H9 (cell line): ENCODE measurements at regions not wholly inside any gene's neighbourhood (a gene's known extent, or its start where the extent isn't known, plus 50 kb on each side); places are given as distances from the start of the nearest gene placed in this dataset.
A peak's percentile ranks its signal among the peaks of the same experiment; 100 is the strongest.

Experiments
- DNase-seq: peaks from one replicate; pipeline ENCODE4 v3.0.0-alpha.2; 2017
- H2AFZ ChIP-seq: one replicate; pipeline ENCODE4 v1.6.1; 2013; ENCODE audit warnings: mild to moderate bottlenecking, low read length, control low read depth, moderate library complexity
- H2AK5ac ChIP-seq: 2 replicates; pipeline ENCODE4 v1.6.1; 2013; ENCODE audit warnings: low read length, control low read depth, mixed read lengths; ENCODE audit not compliant: insufficient read length
- H2BK120ac ChIP-seq: one replicate; pipeline ENCODE4 v1.6.1; 2013; ENCODE audit warnings: low read depth, mild to moderate bottlenecking, low read length, control low read depth, inconsistent platforms; ENCODE audit not compliant: poor library complexity, severe bottlenecking
- H2BK12ac ChIP-seq: 2 replicates; pipeline ENCODE4 v1.6.1; 2013; ENCODE audit warnings: low read length, control low read depth, mixed read lengths, low read depth; ENCODE audit not compliant: insufficient read length
- H2BK15ac ChIP-seq: 2 replicates; pipeline ENCODE4 v1.6.1; 2013; ENCODE audit warnings: low read depth, low read length, control low read depth
- H2BK20ac ChIP-seq: one replicate; pipeline ENCODE4 v1.6.1; 2013; ENCODE audit warnings: low read depth, mild to moderate bottlenecking, low read length, control low read depth, inconsistent platforms; ENCODE audit not compliant: poor library complexity, severe bottlenecking
- H2BK5ac ChIP-seq: 2 replicates; pipeline ENCODE4 v1.6.1; 2013; ENCODE audit warnings: low read length, control low read depth, mixed read lengths; ENCODE audit not compliant: insufficient read length
- H3K14ac ChIP-seq: 2 replicates; pipeline ENCODE4 v1.6.1; 2013; ENCODE audit warnings: low read length, control low read depth; ENCODE audit not compliant: insufficient read depth
- H3K18ac ChIP-seq: 2 replicates; pipeline ENCODE4 v1.6.1; 2013; ENCODE audit warnings: low read depth, mild to moderate bottlenecking, mixed read lengths, low read length, control low read depth; ENCODE audit not compliant: insufficient read length
- H3K23ac ChIP-seq: 2 replicates; pipeline ENCODE4 v1.6.1; 2013; ENCODE audit warnings: low read length, control low read depth, mixed read lengths, low read depth; ENCODE audit not compliant: insufficient read length
- H3K23me2 ChIP-seq: 2 replicates; pipeline ENCODE4 v1.6.1; 2013; ENCODE audit warnings: low read depth, mild to moderate bottlenecking, mixed read lengths, low read length, control low read depth; ENCODE audit not compliant: insufficient read length, poor library complexity, severe bottlenecking
- H3K27ac ChIP-seq: 2 replicates; pipeline ENCODE4 v1.5.1; 2013; ENCODE audit warnings: low read length, control low read depth, mixed read lengths, low read depth; ENCODE audit not compliant: insufficient read length
- H3K27me3 ChIP-seq: 2 replicates; pipeline ENCODE4 v1.6.1; 2013; ENCODE audit warnings: low read length, control low read depth, inconsistent platforms; ENCODE audit not compliant: insufficient read depth
- H3K4ac ChIP-seq: 2 replicates; pipeline ENCODE4 v1.6.1; 2013; ENCODE audit warnings: low read depth, mild to moderate bottlenecking, control low read depth, inconsistent platforms, low read length, moderate library complexity
- H3K4me1 ChIP-seq: 2 replicates; pipeline ENCODE4 v1.6.1; 2013; ENCODE audit warnings: low read length, control low read depth, inconsistent platforms; ENCODE audit not compliant: insufficient read depth
- H3K4me2 ChIP-seq: 2 replicates; pipeline ENCODE4 v1.6.1; 2013; ENCODE audit warnings: low read length, control low read depth, mixed read lengths; ENCODE audit not compliant: insufficient read length, insufficient read depth
- H3K56ac ChIP-seq: 2 replicates; pipeline ENCODE4 v1.6.1; 2013; ENCODE audit warnings: low read depth, mild to moderate bottlenecking, mixed read lengths, low read length, control low read depth; ENCODE audit not compliant: insufficient read length
- H3K79me1 ChIP-seq: 2 replicates; pipeline ENCODE4 v1.6.1; 2013; ENCODE audit warnings: low read depth, mild to moderate bottlenecking, moderate library complexity, low read length, control low read depth, inconsistent platforms; ENCODE audit not compliant: insufficient read depth, poor library complexity, severe bottlenecking
- H3K79me2 ChIP-seq: 2 replicates; pipeline ENCODE4 v1.6.1; 2013; ENCODE audit warnings: low read length, control low read depth, inconsistent platforms; ENCODE audit not compliant: insufficient read depth
- H3K9ac ChIP-seq: 2 replicates; pipeline ENCODE4 v1.6.1; 2013; ENCODE audit warnings: low read length, control low read depth, mixed read lengths; ENCODE audit not compliant: insufficient read length; ENCODE audit errors: extremely low read depth
- H3K9me3 ChIP-seq: one replicate; pipeline ENCODE4 v1.6.1; 2013; ENCODE audit warnings: low read depth, low read length, inconsistent platforms; ENCODE audit not compliant: control insufficient read depth
- H3T11ph ChIP-seq: one replicate; pipeline ENCODE4 v1.6.1; 2013; ENCODE audit warnings: mild to moderate bottlenecking, low read length, control low read depth, inconsistent platforms
- H4K20me1 ChIP-seq: one replicate; pipeline ENCODE4 v1.6.1; 2013; ENCODE audit not compliant: control insufficient read depth, insufficient read length, insufficient read depth
- H4K5ac ChIP-seq: 2 replicates; pipeline ENCODE4 v1.6.1; 2013; ENCODE audit warnings: low read depth, mild to moderate bottlenecking, mixed read lengths, low read length, control low read depth; ENCODE audit not compliant: insufficient read length
- H4K8ac ChIP-seq: replicated peaks from 2 replicates; pipeline ENCODE4 v1.6.1; 2013; ENCODE audit warnings: low read length, control low read depth, mixed read lengths, low read depth; ENCODE audit not compliant: insufficient read length
- H4K91ac ChIP-seq: 2 replicates; pipeline ENCODE4 v1.6.1; 2013; ENCODE audit warnings: low read depth, mild to moderate bottlenecking, moderate library complexity, mixed read lengths, low read length, control low read depth; ENCODE audit not compliant: insufficient read length
- H3K27ac Mint-ChIP-seq, 3 experiments: 2 replicates in 2 of 3; 3 replicates in 1 of 3; pipeline ENCODE4 v1.8.0; 2020 to 2021; ENCODE audit warnings: mixed read lengths in 3 of 3, mild to moderate bottlenecking in 1 of 3, moderate library complexity in 1 of 3
- H3K27me3 Mint-ChIP-seq: 2 replicates; pipeline ENCODE4 v1.8.0; 2021; ENCODE audit warnings: low read depth, mild to moderate bottlenecking, moderate library complexity, mixed read lengths
- H3K36me3 Mint-ChIP-seq, 3 experiments: 2 replicates in 2 of 3; 3 replicates in 1 of 3; pipeline ENCODE4 v1.8.0; 2020 to 2021; ENCODE audit warnings: low read depth in 3 of 3, mixed read lengths in 3 of 3; ENCODE audit not compliant: insufficient read depth in 1 of 3
- H3K4me1 Mint-ChIP-seq, 2 experiments: 2 replicates each; pipeline ENCODE4 v1.8.0; 2020; ENCODE audit warnings: mixed read lengths in 2 of 2
- H3K4me3 Mint-ChIP-seq, 2 experiments: 2 replicates in 1 of 2; 3 replicates in 1 of 2; pipeline ENCODE4 v1.8.0; 2020 to 2021; ENCODE audit warnings: mild to moderate bottlenecking in 2 of 2, mixed read lengths in 2 of 2, moderate library complexity in 1 of 2
- H3K9me3 Mint-ChIP-seq, 2 experiments: 2 replicates in 1 of 2; 3 replicates in 1 of 2; pipeline ENCODE4 v1.8.0; 2020; ENCODE audit warnings: mild to moderate bottlenecking in 2 of 2, mixed read lengths in 2 of 2, moderate library complexity in 1 of 2
- WGBS: extraction: QIAGEN DNeasy Blood & Tissue Kit; methylation state at CpG from one replicate; pipeline ENCODE4 v1.1.7; 2013; ENCODE audit warnings: missing lambda C conversion rate, low lambda C conversion rate, mixed read lengths; ENCODE audit not compliant: insufficient read length; ENCODE audit errors: extremely low coverage; 5-methylcytosine and 5-hydroxymethylcytosine counted together
- TF ChIP-seq, protein P1 (sequence below): fragments of 200-600 bp; sonication (generic); conservative IDR thresholded peaks from 3 replicates; pipeline ENCODE4 v1.8.0; 2021; ENCODE audit warnings: antibody characterized with exemption, mild to moderate bottlenecking

DNA sequence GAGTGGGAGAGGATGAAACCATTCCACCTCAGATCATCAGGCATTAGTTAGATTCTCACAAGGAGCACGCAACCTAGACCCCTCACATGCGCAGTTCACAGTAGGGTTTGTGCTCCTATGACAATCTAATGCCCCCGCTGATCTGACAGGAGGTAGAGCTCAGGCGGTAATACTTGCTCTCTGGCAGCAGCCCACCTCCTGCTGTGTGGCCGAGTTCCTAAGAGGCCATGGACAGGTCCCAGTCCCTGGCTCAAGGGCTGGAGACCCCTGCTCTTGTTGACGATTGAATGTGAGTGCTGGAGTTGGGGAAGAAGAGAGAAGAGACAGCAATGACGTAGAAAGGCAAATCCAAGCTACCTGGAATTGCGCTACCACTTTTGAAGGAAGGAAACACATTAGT lies 267.2 kb downstream of the TFEC start:
- Histone ChIP-seq H3K4me1 (no peaks in the 10 kb centered on the region; the same call in 1 of the 2 replicates), H3K9ac (no peak overlapping the region), H4K91ac (no peak overlapping the region), H3K79me1 (no peaks in the 10 kb centered on the region), H3K56ac (no peak overlapping the region), H3K4ac (no peak overlapping the region), H3K79me2 (no peaks in the 10 kb centered on the region), H4K8ac (no peak overlapping the region), H3K27me3 (no peaks in the 10 kb centered on the region), H3T11ph (no peak overlapping the region), H4K5ac (no peak overlapping the region), H2AFZ (no peak overlapping the region), H2BK20ac (no peak overlapping the region), H3K23me2 (no peaks in the 10 kb centered on the region), H4K20me1 (no peaks in the 10 kb centered on the region), H2BK12ac (no peak overlapping the region), H3K27ac (no peak overlapping the region), H2BK15ac (no peak overlapping the region), H3K18ac (no peak overlapping the region), H3K23ac (no peak overlapping the region), H3K4me2 (no peak overlapping the region), H3K14ac (no peak overlapping the region), H2AK5ac (no peak overlapping the region), H2BK5ac (no peak overlapping the region), H2BK120ac (no peak overlapping the region), H3K9me3 (no peaks in the 10 kb centered on the region)
- WGBS: no CpG with 5 or more reads among the region's 8 CpGs
- TF ChIP-seq, protein P1, sequence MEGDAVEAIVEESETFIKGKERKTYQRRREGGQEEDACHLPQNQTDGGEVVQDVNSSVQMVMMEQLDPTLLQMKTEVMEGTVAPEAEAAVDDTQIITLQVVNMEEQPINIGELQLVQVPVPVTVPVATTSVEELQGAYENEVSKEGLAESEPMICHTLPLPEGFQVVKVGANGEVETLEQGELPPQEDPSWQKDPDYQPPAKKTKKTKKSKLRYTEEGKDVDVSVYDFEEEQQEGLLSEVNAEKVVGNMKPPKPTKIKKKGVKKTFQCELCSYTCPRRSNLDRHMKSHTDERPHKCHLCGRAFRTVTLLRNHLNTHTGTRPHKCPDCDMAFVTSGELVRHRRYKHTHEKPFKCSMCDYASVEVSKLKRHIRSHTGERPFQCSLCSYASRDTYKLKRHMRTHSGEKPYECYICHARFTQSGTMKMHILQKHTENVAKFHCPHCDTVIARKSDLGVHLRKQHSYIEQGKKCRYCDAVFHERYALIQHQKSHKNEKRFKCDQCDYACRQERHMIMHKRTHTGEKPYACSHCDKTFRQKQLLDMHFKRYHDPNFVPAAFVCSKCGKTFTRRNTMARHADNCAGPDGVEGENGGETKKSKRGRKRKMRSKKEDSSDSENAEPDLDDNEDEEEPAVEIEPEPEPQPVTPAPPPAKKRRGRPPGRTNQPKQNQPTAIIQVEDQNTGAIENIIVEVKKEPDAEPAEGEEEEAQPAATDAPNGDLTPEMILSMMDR: no peak
- Mint-ChIP-seq H3K9me3 (peaks cover 0 to 3% of the 10 kb centered on the region in 2 experiments; a peak in 1 of 5 replicates), H3K4me3 (no peak overlapping the region), H3K4me1 (peaks cover 7 to 10% of the 10 kb centered on the region in 2 experiments), H3K36me3 (no peaks in the 10 kb centered on the region), H3K27ac (no peak overlapping the region), H3K27me3 (no peaks in the 10 kb centered on the region)
- DNase-seq: peak; percentile 53
